Keratinocyte (primary cell): ENCODE measurements at regions not wholly inside any gene's neighbourhood (a gene's known extent, or its start where the extent isn't known, plus 50 kb on each side); places are given as distances from the start of the nearest gene placed in this dataset.

ENCODE experiments used
- DNase-seq: peaks from one replicate; pipeline ENCODE4 v3.0.0-alpha.2; 2011; ENCODE audit warnings: low read depth, missing footprints, low spot score
- FAIRE-seq: peaks from 2 replicates; lab custom pipeline; 2011; peaks lifted over from hg19 to GRCh38; lab: Jason Lieb, UNC
- H2AFZ ChIP-seq: 2 replicates; pipeline ENCODE4 v1.6.0; 2012; ENCODE audit warnings: low read length, control low read depth, inconsistent platforms; ENCODE audit not compliant: control insufficient read depth
- H3K27ac ChIP-seq: 2 replicates; pipeline ENCODE4 v1.5.1; 2011; ENCODE audit warnings: low read length; ENCODE audit not compliant: control insufficient read depth, insufficient read depth
- H3K27me3 ChIP-seq: 3 replicates; pipeline ENCODE4 v1.6.0; 2011; ENCODE audit warnings: low read length; ENCODE audit not compliant: control insufficient read depth, insufficient read depth; ENCODE audit errors: extremely low read depth
- H3K36me3 ChIP-seq, 2 experiments: 2 replicates in 1 of 2; 3 replicates in 1 of 2; pipeline ENCODE4 v1.5.1; 2011; ENCODE audit warnings: low read length in 2 of 2, mild to moderate bottlenecking in 1 of 2; ENCODE audit not compliant: control insufficient read depth in 2 of 2, insufficient read depth in 2 of 2; ENCODE audit errors: extremely low read depth in 1 of 2
- H3K4me1 ChIP-seq: 3 replicates; pipeline ENCODE4 v1.5.1; 2011; ENCODE audit warnings: low read length; ENCODE audit not compliant: control insufficient read depth, insufficient read depth; ENCODE audit errors: extremely low read depth
- H3K4me2 ChIP-seq: 3 replicates; pipeline ENCODE4 v1.6.0; 2011; ENCODE audit warnings: low read depth, low read length; ENCODE audit not compliant: control insufficient read depth, insufficient read depth; ENCODE audit errors: extremely low read depth
- H3K4me3 ChIP-seq, 3 experiments: fragments of 200-600 bp in 1 of 3; sonication (generic) in 1 of 3; 2 replicates in 2 of 3; 3 replicates in 1 of 3; pipeline ENCODE4 v1.5.1; 2011 to 2016; ENCODE audit warnings: low read length in 3 of 3, mild to moderate bottlenecking in 3 of 3, control low read depth in 2 of 3, inconsistent platforms in 1 of 3, low read depth in 1 of 3, mixed read lengths in 1 of 3, mixed run types in 1 of 3, moderate library complexity in 1 of 3; ENCODE audit not compliant: control insufficient read depth in 2 of 3, insufficient read depth in 2 of 3; ENCODE audit errors: extremely low read depth in 1 of 3
- H3K79me2 ChIP-seq: 2 replicates; pipeline ENCODE4 v1.6.0; 2012; ENCODE audit warnings: low read length; ENCODE audit not compliant: control insufficient read depth, insufficient read depth
- H3K9ac ChIP-seq: 3 replicates; pipeline ENCODE4 v1.6.0; 2011; ENCODE audit warnings: low read length; ENCODE audit not compliant: control insufficient read depth, insufficient read depth; ENCODE audit errors: extremely low read depth
- H3K9me1 ChIP-seq: 3 replicates; pipeline ENCODE4 v1.6.0; 2011; ENCODE audit warnings: low read length; ENCODE audit not compliant: control insufficient read depth, insufficient read depth; ENCODE audit errors: extremely low read depth
- H3K9me3 ChIP-seq: 2 replicates; pipeline ENCODE4 v1.5.1; 2012; ENCODE audit warnings: low read depth, low read length; ENCODE audit not compliant: control insufficient read depth
- H4K20me1 ChIP-seq: 3 replicates; pipeline ENCODE4 v1.6.0; 2011; ENCODE audit warnings: low read length; ENCODE audit not compliant: control insufficient read depth, insufficient read depth; ENCODE audit errors: extremely low read depth
- EZH2 ChIP-seq: IDR thresholded peaks from one replicate; pipeline ENCODE4 v1.6.1; 2012; ENCODE audit warnings: inconsistent platforms, mild to moderate bottlenecking, low read length, moderate library complexity
- dilution Hi-C: fragments of 300-500 bp; cut with MboI; formaldehyde crosslinking; loops from one replicate; pipeline ENCODE4 v1.7.0; 2020; ENCODE audit warnings: low sequenced_read_pairs; ENCODE audit not compliant: extremely low pct_ligation_motif_present
- TF ChIP-seq, protein P1 (sequence below), 3 experiments: IDR thresholded peaks in 1 of 3; conservative IDR thresholded peaks in 1 of 3; optimal IDR thresholded peaks in 1 of 3; 2 replicates in 2 of 3; 3 replicates in 1 of 3; pipeline versions ENCODE3 to v1.5.1; 2011; ENCODE audit warnings: low read length in 3 of 3, mild to moderate bottlenecking in 3 of 3, moderate library complexity in 2 of 3, control low read depth in 1 of 3, inconsistent platforms in 1 of 3; ENCODE audit not compliant: insufficient read depth in 2 of 3; ENCODE audit errors: extremely low read depth in 1 of 3

DNA sequence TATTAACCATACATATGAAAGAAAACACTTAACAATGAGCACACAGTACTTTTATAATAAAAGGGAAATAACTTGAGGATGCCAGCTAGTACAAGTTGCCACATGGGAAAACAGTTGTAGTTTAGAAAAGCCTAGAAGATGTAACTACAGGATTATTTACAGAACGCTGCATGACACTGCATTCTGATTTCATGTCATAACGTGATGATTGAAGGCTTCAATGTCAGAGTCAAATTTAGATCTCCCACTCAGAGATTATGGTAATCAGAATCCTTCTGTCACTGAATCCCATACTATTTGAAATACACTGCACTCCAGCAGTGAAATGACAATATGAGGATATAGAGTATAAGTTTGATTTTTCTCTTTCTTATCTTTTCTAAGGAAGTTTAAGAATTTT is 253.9 kb upstream of the LRRN1 start:
- no peak overlapping the region for H3K4me2 ChIP-seq
- no peak for FAIRE-seq
- H3K27me3 ChIP-seq: no peaks in the 10 kb centered on the region
- H3K9me3 ChIP-seq: no peaks in the 10 kb centered on the region
- no peak overlapping the region for H3K9ac ChIP-seq
- H3K27ac ChIP-seq: no peak overlapping the region
- H2AFZ ChIP-seq: no peak overlapping the region
- H4K20me1 ChIP-seq: no peaks in the 10 kb centered on the region
- H3K4me1 ChIP-seq: no peaks in the 10 kb centered on the region
- TF ChIP-seq EZH2: no peak
- TF ChIP-seq, protein P1, sequence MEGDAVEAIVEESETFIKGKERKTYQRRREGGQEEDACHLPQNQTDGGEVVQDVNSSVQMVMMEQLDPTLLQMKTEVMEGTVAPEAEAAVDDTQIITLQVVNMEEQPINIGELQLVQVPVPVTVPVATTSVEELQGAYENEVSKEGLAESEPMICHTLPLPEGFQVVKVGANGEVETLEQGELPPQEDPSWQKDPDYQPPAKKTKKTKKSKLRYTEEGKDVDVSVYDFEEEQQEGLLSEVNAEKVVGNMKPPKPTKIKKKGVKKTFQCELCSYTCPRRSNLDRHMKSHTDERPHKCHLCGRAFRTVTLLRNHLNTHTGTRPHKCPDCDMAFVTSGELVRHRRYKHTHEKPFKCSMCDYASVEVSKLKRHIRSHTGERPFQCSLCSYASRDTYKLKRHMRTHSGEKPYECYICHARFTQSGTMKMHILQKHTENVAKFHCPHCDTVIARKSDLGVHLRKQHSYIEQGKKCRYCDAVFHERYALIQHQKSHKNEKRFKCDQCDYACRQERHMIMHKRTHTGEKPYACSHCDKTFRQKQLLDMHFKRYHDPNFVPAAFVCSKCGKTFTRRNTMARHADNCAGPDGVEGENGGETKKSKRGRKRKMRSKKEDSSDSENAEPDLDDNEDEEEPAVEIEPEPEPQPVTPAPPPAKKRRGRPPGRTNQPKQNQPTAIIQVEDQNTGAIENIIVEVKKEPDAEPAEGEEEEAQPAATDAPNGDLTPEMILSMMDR (optimal IDR thresholded peaks at IDR 0.05 in 1 of 3, IDR thresholded peaks at IDR 0.05 in 1 of 3, conservative IDR thresholded peaks at IDR 0.05 in 1 of 3; ENCODE audit: extremely low read depth in 1 of 3, insufficient read depth in 2 of 3, low read length in 3 of 3): no peak
- no peak for DNase-seq
- H3K4me3 ChIP-seq: no peak overlapping the region
- no peaks in the 10 kb centered on the region for H3K36me3 ChIP-seq
- dilution Hi-C loops: no loop called here
- H3K79me2 ChIP-seq: no peaks in the 10 kb centered on the region
- H3K9me1 ChIP-seq: no peaks in the 10 kb centered on the region

DNA sequence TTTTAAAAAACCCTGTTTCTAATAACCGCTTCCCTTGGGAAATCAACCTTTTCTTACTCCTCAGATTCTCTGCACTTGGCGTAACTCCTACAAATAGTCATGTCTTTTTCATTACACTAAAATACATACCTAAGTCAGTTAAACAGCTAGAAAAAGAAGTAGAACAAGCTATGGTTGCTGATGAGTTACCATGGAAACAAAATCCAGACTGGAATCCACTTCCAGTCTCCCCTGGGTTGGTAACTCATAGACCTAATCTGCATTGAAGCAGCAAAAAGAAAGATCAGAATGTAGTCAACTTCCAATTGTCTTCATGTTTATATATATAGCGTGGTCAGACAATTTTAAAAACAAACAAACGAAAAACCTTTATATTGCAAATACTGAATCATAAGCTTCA is 260.8 kb upstream of the LRRN1 start:
- Histone ChIP-seq H3K4me1 (no peaks in the 10 kb centered on the region), H3K9ac (no peak overlapping the region), H3K27me3 (no peaks in the 10 kb centered on the region)

More for the DNA sequence above, 260.8 kb upstream of the LRRN1 start:
- no peaks in the 10 kb centered on the region for H3K9me3 ChIP-seq
- no peaks in the 10 kb centered on the region for H3K79me2 ChIP-seq
- H2AFZ ChIP-seq: no peak overlapping the region
- no peaks in the 10 kb centered on the region for H3K36me3 ChIP-seq
- H3K4me2 ChIP-seq: no peak overlapping the region
- H3K9me1 ChIP-seq: no peaks in the 10 kb centered on the region
- H3K4me3 ChIP-seq: no peak overlapping the region
- DNase-seq (no peak), FAIRE-seq (no peak)
- TF ChIP-seq, protein P1 (optimal IDR thresholded peaks at IDR 0.05 in 1 of 3, IDR thresholded peaks at IDR 0.05 in 1 of 3, conservative IDR thresholded peaks at IDR 0.05 in 1 of 3; ENCODE audit: extremely low read depth in 1 of 3, insufficient read depth in 2 of 3, low read length in 3 of 3): no peak
- TF ChIP-seq EZH2: no peak
- no peak overlapping the region for H3K27ac ChIP-seq
- H4K20me1 ChIP-seq: no peaks in the 10 kb centered on the region
- dilution Hi-C loops: no loop called here
